Medulla oblongata (tissue), 1 donor: ENCODE measurements at regions not wholly inside any gene's neighbourhood (a gene's known extent, or its start where the extent isn't known, plus 50 kb on each side); places are given as distances from the start of the nearest gene placed in this dataset.

Source experiments
- DNase-seq: peaks from one replicate; pipeline ENCODE4 v3.0.0-alpha.2; 2015; ENCODE audit errors: extremely low spot score

GRCh38 chr2:47236503-47237215, 60.3 kb upstream of the CALM2 start:
- DNase-seq, result peak; percentile 58

- DNase-seq, result no peak
Observed at GRCh38 chr2:47235132-47235531, 58.8 kb upstream of the CALM2 start.

GRCh38 chr2:47234456-47234855, 58.1 kb upstream of the CALM2 start:
- no peak for DNase-seq

- DNase-seq, result no peak
Observed at GRCh38 chr2:47232738-47233415, 56.6 kb upstream of the CALM2 start.

GRCh38 chr2:47230418-47230817, 54.1 kb upstream of the CALM2 start:
- DNase-seq, result peak; percentile 84

- DNase-seq, result no peak
Observed at GRCh38 chr2:47227532-47228279, 51.4 kb upstream of the CALM2 start.

- no peak for DNase-seq
Observed at GRCh38 chr2:47226923-47227220, 50.6 kb upstream of the CALM2 start.

- DNase-seq, result no peak
Observed at GRCh38 chr2:47226132-47226922, 50.0 kb upstream of the CALM2 start.
